Tibial nerve (tissue), 4 donors: ENCODE measurements at regions not wholly inside any gene's neighbourhood (a gene's known extent, or its start where the extent isn't known, plus 50 kb on each side); places are given as distances from the start of the nearest gene placed in this dataset.
"Not testable (repeated sequence)": the region's sequence is repeated elsewhere in the genome, so short reads cannot be mapped to it uniquely, and the experiment has no call there.

Source experiments
- DNase-seq, 2 donors: peaks; one replicate each; pipeline ENCODE4 v3.0.0-alpha.2; 2019; ENCODE audit warnings: low spot score in 2 of 2
- H3K27ac ChIP-seq, 4 donors: fragments of 200-600 bp; sonication (generic) in 3 of 4; one replicate each; pipeline ENCODE4 v1.5.1; 2017 to 2019; ENCODE audit warnings: mild to moderate bottlenecking in 1 of 4
- H3K27me3 ChIP-seq, 2 donors: fragments of 200-600 bp; sonication (generic) in 1 of 2; one replicate each; pipeline versions ENCODE4 v1.5.1 to v1.6.0; 2017 to 2019
- H3K36me3 ChIP-seq, 3 donors: fragments of 200-600 bp; sonication (generic); one replicate each; pipeline ENCODE4 v1.5.1; 2018 to 2019
- H3K4me1 ChIP-seq, 4 donors: fragments of 200-600 bp; sonication (generic) in 3 of 4; one replicate each; pipeline ENCODE4 v1.5.1; 2017 to 2019
- H3K4me3 ChIP-seq, 4 donors: fragments of 200-600 bp; sonication (generic) in 3 of 4; one replicate each; pipeline ENCODE4 v1.5.1; 2017 to 2019; ENCODE audit warnings: mild to moderate bottlenecking in 1 of 4, moderate library complexity in 1 of 4
- H3K9me3 ChIP-seq, 4 donors: fragments of 200-600 bp; sonication (generic) in 3 of 4; one replicate each; pipeline ENCODE4 v1.5.1; 2017 to 2019
- EP300 ChIP-seq, 2 donors: sonication (generic); formaldehyde crosslinking; IDR thresholded peaks; one replicate each; pipeline ENCODE4 v1.6.1; 2017; ENCODE audit warnings: antibody characterized with exemption in 2 of 2, mild to moderate bottlenecking in 1 of 2
- POLR2A ChIP-seq, 2 donors: fragments of 450-650 bp; IDR thresholded peaks; one replicate each; pipeline ENCODE4 v1.6.1; 2017; ENCODE audit warnings: antibody characterized with exemption in 2 of 2, mild to moderate bottlenecking in 2 of 2, moderate library complexity in 2 of 2
- WGBS, 2 donors: methylation state at CpG; one replicate each; pipeline ENCODE4 v1.1.5; 2018; 5-methylcytosine and 5-hydroxymethylcytosine counted together
- TF ChIP-seq, protein P1 (sequence below), 5 experiments: fragments of 200-600 bp in 3 of 5; fragments of 450-650 bp in 2 of 5; sonication (generic) in 3 of 5; IDR thresholded peaks; one replicate each; pipeline ENCODE4 v1.5.1; 2016 to 2019; ENCODE audit warnings: antibody characterized with exemption in 5 of 5, mild to moderate bottlenecking in 3 of 5, moderate library complexity in 2 of 5

DNA sequence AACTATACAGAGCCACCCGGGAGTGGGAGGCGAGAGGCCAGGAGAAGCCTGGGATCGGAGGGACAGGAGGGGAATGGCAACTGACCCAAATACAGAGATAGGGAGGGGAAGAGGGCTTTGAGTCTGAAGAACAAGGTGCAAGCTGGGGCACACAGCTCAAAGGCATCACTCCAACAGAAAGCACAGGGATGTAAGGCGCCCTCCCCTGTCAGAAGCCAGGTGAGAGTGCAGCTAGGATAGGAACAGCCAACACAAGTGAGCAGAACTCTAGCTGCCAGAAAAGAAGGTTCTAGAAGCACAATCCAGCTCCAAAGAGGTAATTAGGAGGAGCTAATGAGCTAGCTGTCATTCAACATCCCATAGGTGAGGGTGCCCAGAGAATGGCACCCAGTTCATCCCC lies 232.2 kb downstream of the DHX15 start:
- TF ChIP-seq, protein P1, sequence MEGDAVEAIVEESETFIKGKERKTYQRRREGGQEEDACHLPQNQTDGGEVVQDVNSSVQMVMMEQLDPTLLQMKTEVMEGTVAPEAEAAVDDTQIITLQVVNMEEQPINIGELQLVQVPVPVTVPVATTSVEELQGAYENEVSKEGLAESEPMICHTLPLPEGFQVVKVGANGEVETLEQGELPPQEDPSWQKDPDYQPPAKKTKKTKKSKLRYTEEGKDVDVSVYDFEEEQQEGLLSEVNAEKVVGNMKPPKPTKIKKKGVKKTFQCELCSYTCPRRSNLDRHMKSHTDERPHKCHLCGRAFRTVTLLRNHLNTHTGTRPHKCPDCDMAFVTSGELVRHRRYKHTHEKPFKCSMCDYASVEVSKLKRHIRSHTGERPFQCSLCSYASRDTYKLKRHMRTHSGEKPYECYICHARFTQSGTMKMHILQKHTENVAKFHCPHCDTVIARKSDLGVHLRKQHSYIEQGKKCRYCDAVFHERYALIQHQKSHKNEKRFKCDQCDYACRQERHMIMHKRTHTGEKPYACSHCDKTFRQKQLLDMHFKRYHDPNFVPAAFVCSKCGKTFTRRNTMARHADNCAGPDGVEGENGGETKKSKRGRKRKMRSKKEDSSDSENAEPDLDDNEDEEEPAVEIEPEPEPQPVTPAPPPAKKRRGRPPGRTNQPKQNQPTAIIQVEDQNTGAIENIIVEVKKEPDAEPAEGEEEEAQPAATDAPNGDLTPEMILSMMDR (IDR thresholded peaks at IDR 0.05): no peak
- TF ChIP-seq POLR2A (IDR thresholded peaks at IDR 0.05) (no peak), EP300 (IDR thresholded peaks at IDR 0.05) (no peak)
- no peaks in the 10 kb centered on the region for H3K9me3 ChIP-seq
- no peaks in the 10 kb centered on the region for H3K27me3 ChIP-seq
- no peaks in the 10 kb centered on the region for H3K36me3 ChIP-seq
- H3K4me1 ChIP-seq: no peaks in the 10 kb centered on the region
- 82 to 83% methylated on average over 4 of the region's 4 CpGs for WGBS, 2 donors
- H3K27ac ChIP-seq: no peak overlapping the region
- H3K4me3 ChIP-seq: no peak overlapping the region
- DNase-seq: no peak

GRCh38 chr4:24349168-24349996 lies 235.0 kb downstream of the DHX15 start:
- WGBS, 2 donors: 89 to 94% methylated on average over 14 to 15 of the region's 15 CpGs
- not testable (repeated sequence) for H3K4me3 ChIP-seq, H3K4me1 ChIP-seq, H3K36me3 ChIP-seq, DNase-seq, H3K27me3 ChIP-seq, H3K27ac ChIP-seq, H3K9me3 ChIP-seq

- 92 to 99% methylated on average over 5 of the region's 5 CpGs for WGBS, 2 donors
- TF ChIP-seq POLR2A (IDR thresholded peaks at IDR 0.05) (no peak), EP300 (IDR thresholded peaks at IDR 0.05) (no peak)
- TF ChIP-seq, protein P1 (IDR thresholded peaks at IDR 0.05): no peak
- Histone ChIP-seq H3K4me3 (no peak overlapping the region), H3K27me3 (no peaks in the 10 kb centered on the region), H3K36me3 (no peaks in the 10 kb centered on the region), H3K27ac (no peak overlapping the region), H3K9me3 (no peaks in the 10 kb centered on the region), H3K4me1 (no peaks in the 10 kb centered on the region)
- DNase-seq: no peak
These were observed 245.1 kb downstream of the DHX15 start for GRCh38 chr4:24339260-24339659.

DNA sequence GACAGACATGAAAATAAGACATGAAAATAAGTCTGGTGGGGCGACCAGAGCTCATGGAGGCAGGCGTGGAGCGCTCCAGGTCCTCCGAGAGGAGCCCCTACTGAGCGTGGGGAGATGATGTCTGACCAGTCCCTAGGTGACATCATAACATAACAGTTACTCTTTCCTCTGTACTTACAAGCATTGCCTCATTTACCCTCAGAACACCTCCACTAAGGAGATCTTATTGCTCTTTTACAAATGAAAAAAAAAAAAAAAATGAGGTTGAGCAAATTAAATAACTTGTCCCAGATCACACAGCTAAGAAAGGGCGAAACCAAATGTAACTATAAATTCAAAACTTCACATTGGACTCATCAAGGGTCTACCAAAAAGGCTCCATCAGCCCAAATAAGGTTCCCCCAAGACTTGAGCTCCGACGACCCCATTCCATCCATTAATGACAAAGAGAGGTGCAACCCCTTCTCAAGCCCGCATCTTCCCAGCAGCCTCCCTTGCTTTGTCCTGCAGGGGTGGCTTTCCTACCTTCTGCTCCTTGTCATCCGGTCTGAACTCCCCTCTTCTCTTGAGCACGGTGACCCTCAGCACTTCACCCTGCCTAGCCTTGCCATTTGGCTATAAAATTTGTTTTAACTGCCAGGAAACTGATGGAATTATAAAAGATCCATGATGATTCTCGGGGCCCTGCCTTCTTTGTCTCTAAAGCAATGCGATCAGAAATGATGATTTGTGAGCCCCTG lies 246.7 kb downstream of the DHX15 start:
- WGBS, 2 donors: 89 to 90% methylated on average over 13 of the region's 13 CpGs
- Histone ChIP-seq H3K4me3 (no peak overlapping the region), H3K27me3 (no peaks in the 10 kb centered on the region), H3K27ac (no peak overlapping the region), H3K36me3 (no peaks in the 10 kb centered on the region), H3K4me1 (no peaks in the 10 kb centered on the region), H3K9me3 (no peaks in the 10 kb centered on the region)
- DNase-seq: no peak
- TF ChIP-seq EP300 (IDR thresholded peaks at IDR 0.05): no peak
- TF ChIP-seq, protein P1 (IDR thresholded peaks at IDR 0.05): no peak
- no peak for TF ChIP-seq POLR2A (IDR thresholded peaks at IDR 0.05)

GRCh38 chr4:24335616-24336015 lies 248.7 kb downstream of the DHX15 start:
- Histone ChIP-seq H3K4me3 (no peak overlapping the region), H3K27ac (no peak overlapping the region), H3K36me3 (no peaks in the 10 kb centered on the region), H3K27me3 (no peaks in the 10 kb centered on the region), H3K9me3 (no peaks in the 10 kb centered on the region), H3K4me1 (peaks cover 0 to 3% (median 0%) of the 10 kb centered on the region in 4 donors)
- 90 to 91% methylated on average over 4 of the region's 4 CpGs for WGBS, 2 donors
- no peak for DNase-seq
- TF ChIP-seq, protein P1 (IDR thresholded peaks at IDR 0.05): no peak
- TF ChIP-seq EP300 (IDR thresholded peaks at IDR 0.05) (no peak), POLR2A (IDR thresholded peaks at IDR 0.05) (no peak)
